SHP77 treated with DMSO at 0.1 percent for 48 hours (cell line): ENCODE measurements at regions not wholly inside any gene's neighbourhood (a gene's known extent, or its start where the extent isn't known, plus 50 kb on each side); places are given as distances from the start of the nearest gene placed in this dataset.

Source experiments
- DNase-seq: peaks from one replicate; lab custom pipeline; 2025; lab: John Stamatoyannopoulos, UW

DNA sequence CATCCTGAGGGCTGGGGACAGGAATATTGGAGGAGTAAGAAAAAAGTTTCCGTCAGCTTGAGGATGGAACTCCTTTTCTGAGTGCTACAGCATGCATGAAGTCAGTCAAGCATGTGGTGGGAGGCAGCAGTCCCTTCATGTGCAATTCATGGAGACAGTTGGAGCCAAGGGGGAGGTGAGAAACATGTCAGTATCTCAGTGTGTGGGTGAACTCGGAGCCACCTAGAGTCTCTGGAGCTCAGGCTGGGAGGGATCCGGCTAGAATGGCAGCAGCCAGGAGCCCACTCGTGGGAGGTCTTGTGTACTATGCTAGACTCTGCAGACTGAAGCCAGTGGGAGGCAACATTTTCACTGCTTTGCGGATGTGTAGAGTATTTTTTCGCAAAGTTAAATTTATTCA is 60.3 kb downstream of the AVPR1A start:
- no peak for DNase-seq

DNA sequence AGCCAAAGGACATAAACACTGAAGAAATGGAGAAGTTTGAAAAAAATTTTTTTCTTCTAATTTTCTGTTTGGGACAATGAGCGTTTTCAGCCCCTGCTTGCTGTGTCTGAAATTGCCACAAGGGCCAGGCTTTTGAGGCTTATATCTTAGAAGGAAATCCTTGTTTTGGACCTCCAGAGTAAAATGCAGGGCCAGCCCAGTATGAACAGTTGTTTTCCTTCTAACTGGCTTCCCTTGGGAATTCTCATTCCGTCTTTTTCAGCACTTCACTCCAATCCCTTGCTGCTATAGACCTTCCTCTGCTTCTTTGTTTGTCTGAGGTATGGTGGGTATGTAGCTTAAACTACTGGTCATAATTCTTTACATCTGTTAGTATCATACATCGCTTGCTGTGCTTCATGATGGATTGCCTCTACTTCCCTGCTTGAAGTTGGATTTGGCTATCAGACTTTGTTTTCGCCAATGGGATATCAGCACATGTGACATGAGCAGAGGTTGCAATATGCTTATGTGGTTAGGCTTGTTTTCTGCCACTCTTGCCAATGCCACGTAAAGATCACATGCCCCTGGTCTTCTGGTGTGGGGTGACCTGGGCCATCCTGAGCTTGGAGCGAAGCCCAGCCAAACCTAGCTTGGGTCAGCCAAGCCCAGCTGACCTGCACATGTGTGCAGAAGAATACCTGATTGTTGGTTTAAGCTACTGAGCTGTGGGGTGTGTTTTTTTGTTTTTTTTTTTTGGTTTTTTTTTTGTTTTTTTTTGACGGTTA is 64.7 kb downstream of the AVPR1A start:
- DNase-seq: no peak

DNA sequence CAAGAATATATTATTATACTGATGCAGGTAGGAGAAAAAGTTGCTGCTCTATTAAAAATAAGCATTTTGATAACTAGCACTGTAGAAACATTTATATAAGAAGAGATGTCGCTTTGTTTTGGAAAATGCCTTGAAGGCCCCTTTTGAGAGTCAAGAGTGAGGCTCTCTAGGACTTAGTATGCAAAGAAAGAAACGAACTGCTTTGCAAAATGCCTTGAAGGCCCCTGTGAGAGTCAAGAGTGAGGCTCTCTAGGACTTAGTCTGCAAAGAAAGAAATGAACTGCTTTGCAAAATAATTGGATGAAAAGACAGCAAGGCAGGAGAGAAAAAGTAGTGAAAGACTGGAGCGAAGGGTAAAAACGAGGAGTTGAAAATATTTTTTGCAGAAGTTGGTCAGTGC is 65.9 kb downstream of the AVPR1A start:
- no peak for DNase-seq

DNA sequence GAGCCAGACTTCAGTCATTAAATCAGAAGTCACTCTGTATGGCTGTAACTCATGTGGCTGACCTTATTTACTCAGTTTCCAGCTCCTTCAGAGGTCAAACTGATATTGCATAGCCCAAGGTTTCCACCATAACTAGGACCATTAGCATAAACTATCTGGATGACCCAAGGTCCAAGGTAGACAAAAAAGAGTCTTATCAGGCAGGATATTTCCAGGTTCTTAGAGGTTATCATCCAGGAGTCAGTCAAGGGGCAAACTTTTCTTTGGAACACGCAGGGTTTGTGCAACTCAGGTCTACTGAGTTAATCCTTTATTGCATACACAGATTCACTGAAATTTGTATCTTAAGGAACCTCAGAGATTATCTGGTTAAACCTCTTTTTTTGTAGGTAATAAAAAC is 66.5 kb downstream of the AVPR1A start:
- DNase-seq: no peak

DNA sequence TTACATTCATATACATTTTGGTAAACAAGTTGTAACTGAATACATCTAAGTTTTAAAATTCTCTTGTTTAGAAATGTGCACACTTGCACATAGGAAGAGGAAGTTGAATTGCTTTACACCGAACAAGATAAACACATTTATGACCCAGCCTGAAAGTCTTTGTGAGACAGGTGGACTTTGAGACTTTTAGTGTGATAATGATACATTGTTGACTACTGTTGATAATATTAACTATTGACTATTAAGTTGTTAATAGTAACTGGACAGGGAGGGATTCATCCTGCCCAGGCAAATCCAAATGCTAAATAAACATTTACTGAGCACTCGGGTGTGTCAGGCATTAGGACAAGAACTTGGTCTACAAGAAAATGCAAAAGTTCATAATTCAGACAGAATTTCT is 68.0 kb downstream of the AVPR1A start:
- no peak for DNase-seq

DNA sequence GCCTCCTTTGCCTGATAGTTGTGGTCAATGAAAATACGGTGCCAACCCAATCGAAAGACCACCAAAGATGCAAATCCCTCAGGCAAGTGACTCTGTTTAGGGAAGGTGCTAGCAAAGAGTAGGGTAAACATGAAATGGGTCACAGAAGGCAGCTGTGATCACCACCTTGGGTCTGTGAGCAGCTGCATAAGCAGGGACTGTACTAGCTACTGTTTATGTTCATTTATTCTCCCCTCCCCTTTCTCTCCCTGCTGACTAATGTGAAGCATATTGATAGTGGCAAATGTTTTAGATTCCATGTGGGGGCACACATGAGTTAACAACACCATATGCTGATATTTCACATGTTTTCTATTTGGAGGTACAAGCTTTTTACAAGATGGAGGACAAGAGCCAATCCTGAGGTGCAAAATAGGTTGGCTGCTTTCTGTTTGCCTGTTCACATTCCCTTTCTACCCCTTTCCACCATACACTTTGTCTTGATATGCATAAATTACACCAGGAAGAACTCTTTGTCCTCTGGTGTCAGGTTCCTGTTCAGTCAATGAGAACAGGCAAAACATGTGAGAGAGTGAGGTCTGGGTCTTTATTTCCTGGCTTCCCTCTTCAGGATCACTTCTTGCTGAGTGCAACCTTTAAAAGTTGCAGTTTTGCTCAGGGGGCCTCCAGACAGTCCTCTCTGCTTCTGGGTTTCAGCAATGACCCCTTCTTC is 71.1 kb downstream of the AVPR1A start:
- DNase-seq: no peak

DNA sequence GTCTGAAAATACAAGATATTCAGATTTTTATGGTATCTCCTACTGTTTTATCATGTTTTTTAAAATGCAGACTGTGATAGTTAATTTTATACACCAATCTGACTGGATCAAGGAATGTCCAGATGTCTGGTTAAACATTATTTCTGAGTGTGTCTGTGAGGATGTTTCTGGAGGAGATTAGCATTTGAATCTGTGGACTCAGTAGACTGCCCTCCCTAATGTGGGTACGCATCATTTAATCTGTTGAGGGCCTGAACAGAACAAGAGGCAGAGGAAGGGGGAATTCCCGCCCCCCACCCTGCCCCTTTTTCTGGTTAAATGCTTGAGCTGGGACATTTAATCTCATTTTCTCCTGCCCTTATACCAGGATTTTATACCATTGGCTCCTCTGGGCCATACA is 72.1 kb downstream of the AVPR1A start:
- no peak for DNase-seq

DNA sequence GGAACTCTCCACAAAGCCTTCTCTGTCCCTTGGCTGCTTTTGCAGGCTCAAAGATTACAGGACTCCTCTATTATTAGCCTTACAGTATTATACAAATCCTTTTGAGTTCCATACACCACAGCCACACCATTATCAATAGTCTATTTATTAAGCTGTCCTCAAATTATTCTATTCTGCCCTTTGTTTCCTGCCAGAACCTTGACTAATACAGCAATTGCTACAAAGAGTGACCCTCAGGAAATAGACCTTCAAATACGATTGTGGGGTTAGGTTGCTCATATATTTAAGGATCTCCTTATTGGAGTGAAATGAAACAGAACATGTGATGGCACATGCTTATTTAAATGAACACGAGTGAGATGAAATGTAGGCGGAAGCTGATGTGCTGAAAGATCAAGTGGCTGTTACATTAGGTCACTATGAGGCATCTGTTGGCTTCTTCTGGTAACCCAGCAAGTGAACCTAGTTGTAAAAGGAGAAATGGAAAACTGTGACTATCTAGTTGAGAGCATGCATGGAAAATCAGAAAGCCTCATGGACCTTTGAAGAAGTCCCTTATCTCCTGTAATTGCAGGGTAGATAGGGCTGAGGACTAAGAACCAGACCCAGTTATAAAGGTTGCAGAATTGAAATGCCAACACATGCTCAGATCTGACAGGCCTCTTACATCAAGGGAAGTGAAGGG is 75.5 kb downstream of the AVPR1A start:
- no peak for DNase-seq

DNA sequence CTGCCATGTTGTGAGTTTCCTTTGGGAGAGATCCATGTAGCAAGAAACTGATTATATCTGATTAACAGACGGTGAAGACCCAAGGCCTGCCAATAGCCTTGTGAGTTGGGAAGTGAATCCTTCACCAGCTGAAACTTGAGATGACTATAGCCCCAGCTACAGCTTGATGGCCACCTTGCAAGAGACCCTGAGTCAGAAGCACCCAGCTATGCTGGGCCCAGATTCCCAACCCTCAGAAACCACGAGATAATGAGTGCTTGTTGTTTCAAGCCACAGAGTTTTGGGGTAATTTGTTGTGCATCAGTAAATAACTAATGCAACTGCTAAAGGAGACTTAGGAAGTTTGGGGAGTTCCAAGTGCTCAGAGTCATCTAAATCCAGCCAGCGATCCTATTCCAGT is 80.3 kb downstream of the AVPR1A start:
- DNase-seq: no peak

DNA sequence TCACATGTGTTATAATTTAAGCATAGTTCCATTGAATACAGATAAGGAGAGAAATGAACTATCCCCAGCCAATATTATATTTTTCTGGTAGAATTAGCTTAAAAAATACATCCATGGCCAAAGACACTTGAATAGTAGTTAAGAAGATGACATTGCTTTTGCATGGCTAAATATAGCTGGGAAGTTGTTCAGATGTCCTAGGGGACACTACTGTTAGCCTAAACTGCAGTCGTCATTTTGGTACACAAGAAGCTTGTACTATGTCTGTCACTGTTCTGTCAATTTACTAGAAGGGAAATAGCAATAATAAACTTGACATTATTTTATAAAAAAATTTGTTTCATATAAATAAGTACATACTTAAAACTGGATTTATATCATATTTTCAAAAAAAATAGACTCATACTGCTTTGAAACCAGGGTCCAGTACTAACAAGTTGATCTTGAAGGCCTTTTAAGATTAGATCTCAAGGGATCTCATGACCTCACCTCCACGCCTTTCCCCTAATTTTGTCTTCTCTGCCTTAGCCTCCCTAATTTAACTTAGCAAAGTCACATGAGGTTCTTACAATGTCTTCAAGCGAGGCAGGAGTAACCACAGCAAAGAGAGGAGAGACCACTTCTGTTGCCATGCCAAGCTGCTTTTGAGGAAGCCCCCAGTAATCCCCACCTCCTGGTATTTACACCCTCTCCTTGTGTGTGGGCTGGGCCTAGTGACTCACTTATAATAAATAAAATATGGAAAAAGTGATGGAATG is 81.0 kb downstream of the AVPR1A start:
- no peak for DNase-seq

DNA sequence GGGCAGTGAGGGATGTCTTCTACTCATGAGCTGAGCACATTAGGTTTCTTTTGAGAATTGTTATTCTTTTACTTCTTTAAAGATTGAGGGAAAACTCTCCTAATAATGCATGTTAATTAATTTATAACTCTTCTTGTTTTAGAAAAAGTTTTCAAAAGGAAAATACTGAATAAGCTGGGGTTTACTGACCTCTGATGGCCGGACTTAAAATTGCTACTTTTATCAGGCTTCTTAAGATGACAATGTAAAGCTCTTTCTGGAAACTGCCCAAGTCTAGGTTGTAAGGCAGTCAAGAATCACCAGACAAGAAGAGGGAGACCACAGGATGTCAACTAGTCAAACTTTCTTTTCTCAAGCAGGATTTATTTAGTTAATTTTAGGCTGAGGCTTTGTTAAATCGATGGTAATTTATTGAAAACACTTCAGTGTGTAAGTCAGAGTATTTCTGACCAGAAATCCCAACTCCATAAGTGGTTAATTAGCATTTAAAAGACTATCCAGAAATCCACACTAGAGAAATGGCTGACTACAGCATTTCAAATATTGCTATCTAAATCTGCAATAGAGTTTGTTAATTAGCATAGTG is 82.1 kb downstream of the AVPR1A start:
- DNase-seq: peak; percentile 11

DNA sequence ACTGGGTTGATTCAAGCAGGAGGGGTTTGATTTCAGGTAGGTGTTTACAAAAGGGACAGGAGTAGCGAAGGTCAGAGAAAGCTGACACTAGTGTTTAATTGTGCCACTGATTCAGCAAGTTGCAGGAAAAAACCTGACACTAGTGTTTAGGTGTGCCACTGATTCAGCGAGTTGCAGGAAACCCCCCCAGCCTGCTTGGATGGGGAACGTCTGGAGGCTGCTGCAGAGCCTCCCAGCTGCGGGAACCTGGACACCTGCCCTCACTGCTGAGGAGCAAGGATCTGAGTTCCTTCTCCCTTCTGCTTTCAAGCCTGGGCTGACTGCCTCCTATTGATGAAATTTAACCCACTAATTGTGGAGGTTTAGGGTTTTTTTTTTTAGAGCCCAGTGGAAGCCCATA is 84.2 kb downstream of the AVPR1A start:
- DNase-seq: no peak

DNA sequence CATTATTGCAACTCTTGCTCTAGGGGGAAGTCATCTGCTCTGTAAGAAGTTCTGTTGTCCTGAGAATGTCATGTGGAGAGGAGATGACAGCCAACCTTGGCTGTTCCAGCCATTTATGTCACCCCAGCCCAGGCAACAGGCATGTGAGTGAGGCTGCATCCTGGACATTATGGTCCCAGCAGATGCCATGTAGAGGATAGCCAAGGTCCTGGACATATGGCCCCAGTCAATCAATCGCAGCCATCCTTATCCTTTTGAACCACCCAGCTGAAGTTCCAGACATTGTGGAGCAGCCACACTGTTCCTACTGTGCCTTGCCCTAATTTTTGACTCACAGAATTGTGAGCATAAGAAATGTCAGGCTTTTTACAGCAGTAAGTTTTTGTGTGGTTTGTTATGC is 84.9 kb downstream of the AVPR1A start:
- no peak for DNase-seq

DNA sequence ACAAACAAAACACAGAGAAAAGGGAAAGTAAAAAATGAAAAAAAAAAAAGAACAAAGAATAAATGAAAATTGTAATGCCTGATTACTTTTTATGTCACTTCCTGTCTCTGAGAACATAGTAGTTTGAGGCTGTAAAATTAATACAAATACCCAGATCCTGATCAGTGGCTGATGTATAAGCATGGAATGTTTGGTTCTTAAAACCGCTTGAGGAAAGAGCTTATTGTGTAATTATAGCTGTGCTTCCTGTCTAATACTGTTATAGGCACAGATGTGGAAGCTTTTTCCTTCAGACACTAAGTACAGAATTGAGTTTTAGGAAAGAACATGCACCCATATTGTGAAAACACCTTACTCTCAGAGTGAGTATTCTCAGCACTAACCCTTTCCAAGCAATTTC is 86.9 kb downstream of the AVPR1A start:
- DNase-seq: no peak

DNA sequence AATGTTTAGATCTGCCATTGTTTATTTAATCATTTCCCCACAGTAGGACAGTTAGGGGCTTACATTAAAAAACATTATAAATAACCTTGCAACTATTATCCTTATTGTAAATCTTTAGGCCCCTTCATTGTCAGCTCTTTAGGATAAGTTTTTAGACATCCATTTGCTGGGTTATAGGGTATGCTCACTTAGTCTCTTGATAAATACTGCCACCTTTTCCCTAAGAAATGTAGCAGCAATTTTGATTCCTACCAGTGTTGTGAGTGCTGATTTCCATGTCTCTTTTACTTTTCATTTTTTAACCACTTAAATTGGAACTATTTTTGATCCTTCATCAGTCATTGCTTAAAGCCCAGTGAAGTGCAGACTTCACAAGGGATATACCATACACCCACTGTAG is 94.4 kb downstream of the AVPR1A start:
- no peak for DNase-seq

DNA sequence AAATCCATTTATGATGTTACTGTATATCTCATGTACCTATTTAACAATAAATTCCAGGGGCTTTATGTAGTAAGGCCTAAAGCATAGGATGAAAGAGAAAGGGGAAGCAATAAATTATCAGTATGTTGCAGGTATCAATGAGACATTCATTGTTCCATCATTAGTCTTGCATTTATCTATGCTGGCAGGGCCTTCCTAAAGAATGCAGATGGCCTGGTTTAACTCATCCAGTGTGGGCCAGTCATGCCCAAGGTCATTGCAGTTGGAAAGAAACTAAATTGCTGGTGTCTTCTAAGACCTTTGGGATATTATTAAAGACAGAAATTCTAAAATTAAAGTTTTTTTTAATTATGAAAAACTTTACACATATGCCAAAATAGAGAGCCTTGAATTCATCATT is 98.3 kb downstream of the AVPR1A start:
- DNase-seq: no peak

DNA sequence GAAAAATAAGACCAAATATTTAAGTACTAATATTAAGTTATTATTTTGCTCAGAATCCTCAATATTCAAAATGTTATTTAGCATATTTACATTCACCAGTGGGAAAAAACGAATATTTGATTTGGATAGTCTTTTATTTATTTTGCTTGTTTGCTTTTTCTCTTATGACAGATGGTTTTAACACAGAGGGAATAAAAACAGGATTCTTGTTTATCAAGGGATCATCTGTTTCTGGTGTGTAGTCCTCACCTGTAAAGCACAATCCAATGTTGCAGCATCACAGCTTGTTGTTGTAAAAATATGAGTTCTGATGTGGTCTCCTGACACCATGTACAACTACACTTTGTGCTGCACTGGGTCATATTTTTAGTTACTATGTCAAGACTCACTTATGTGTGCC is 103.9 kb downstream of the AVPR1A start:
- DNase-seq: peak; percentile 11

DNA sequence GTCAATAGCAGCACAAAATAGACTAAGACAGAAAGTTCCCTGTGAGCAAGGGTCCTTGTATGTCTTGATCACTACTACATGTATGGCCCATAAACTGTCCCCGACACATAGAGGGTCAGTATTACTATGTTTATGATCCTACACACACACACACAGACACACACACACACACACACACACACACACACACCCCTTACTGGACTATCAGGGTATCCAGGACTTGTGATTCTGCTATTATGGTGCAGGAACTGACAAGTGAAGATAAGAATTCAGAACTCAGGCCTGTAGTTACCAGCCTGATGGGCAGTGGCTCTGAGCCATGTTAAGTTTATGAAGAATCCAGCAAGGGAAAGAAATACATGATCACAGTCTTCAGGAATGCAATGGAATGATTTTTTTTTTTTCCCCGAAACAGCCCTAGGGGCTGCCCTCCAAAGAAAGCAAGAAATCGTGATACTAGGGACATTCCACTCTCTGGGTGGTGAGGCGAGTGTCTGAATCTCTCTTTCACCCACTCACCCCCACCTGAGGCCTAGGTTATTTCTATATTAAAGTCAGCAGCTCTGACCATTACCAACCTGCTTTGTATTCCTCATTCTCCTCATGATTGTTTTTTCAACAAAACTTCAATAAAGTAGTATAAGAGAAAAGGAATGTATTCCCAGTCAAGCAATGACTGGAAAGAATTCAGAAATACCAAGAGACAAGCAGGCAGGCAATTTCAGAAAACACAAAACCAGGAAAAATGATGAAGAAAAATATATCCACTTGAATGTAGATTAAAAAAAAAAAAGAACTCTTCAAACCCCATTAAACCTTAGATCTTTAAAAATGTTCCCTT is 105.8 kb downstream of the AVPR1A start:
- DNase-seq: no peak

DNA sequence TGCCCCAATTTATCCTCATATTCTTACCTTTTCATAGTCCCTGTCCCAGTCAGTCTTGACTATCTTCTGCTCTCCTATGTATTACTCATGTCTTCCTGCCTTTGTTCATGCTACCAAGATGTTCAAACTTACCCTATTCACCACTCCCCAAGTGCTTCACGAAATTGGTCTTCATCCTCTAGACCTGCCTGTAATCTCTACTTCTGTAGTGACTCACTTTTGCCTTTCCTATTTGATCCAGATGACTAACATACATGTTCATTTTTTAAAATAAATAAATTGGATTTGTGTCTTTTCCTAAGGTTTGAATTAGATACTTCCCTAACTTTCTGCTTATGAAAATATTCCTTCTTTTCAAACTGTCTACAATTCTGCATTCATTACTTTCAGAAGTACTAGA is 107.7 kb upstream of the PPM1H start:
- no peak for DNase-seq

DNA sequence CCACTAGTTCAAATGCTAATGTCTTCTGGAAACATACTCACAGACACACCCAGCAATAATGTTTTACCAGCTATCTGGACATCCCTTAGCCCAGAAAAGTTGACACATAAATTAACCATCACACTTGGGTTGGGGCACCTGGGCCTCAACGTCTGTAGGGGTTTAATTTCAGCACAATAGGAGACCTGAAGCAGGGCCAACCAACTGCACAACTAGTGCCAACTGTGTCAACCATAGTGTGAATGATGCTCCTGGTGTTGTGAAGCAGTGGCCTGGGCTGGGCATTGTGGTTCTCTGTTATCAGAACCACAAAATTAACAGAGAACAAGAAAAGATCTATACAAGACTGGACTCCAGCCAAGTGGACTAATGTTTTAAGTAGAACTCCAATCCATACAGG is 106.7 kb upstream of the PPM1H start:
- no peak for DNase-seq

DNA sequence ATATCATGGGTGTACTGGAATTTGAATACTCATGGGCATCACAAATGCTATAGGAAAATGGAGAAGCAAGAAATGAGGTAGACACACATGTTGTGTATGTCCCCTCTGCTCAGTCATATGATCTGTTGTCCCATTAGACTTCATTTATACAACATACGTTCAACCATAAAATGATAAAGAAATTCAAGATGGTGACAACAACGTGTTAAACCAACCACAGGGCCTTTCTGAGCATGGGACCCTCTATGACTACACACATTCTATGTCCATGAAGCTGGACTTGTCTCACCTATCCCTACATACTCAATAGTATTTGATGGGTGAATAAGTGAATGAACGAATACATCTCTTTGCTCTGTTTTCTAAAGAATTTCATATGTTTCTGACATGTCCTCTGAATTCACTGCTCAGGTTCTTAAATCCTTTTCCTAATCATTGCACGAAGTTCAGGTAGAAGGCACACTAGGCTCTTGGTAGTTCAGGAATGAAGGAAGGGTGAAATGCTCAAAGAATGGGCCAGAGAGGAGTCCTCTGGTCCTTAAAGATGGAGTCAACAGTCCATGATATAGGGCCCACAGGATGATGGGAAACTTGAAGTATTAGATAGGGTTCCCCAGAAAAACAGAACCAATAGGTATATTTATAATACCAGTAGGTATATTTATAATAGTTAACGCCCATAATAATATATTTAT is 105.7 kb upstream of the PPM1H start:
- DNase-seq: no peak
